Epithelial cell of esophagus (primary cell): ENCODE measurements at regions not wholly inside any gene's neighbourhood (a gene's known extent, or its start where the extent isn't known, plus 50 kb on each side); places are given as distances from the start of the nearest gene placed in this dataset.

Experiments
- DNase-seq: peaks from one replicate; pipeline ENCODE4 v3.0.0; 2010; ENCODE audit warnings: low read depth
- H3K4me3 ChIP-seq: 2 replicates; pipeline ENCODE4 v1.5.1; 2011; ENCODE audit warnings: mild to moderate bottlenecking, low read length, control low read depth
- TF ChIP-seq, protein P1 (sequence below): IDR thresholded peaks from 2 replicates; pipeline ENCODE4 v1.5.1; 2011; ENCODE audit warnings: low read depth, mild to moderate bottlenecking, low read length, control low read depth, inconsistent platforms; ENCODE audit not compliant: insufficient read depth; ENCODE audit errors: missing control alignments

DNA sequence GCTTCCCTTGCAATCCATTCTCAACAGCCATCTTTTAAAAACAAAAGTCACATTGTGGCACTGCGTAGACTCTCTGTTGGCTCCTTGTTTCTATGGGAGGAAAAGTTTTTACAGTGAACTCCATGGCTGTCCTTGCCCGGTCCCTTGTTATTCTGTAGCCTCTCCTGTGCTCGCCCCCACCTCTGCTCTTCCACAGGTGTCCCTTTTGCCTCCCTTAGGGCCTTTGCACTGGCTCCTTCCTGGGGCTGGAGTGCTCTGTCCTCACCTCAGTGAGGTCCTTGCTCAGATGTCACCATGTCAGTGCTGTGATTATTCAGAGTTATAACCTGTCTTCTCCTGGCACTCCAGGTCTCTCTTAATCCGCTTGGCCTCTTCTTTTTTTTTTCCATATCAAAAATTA lies 308.8 kb downstream of the DOCK8 start:
- H3K4me3 ChIP-seq = no peak overlapping the region
- TF ChIP-seq, protein P1, sequence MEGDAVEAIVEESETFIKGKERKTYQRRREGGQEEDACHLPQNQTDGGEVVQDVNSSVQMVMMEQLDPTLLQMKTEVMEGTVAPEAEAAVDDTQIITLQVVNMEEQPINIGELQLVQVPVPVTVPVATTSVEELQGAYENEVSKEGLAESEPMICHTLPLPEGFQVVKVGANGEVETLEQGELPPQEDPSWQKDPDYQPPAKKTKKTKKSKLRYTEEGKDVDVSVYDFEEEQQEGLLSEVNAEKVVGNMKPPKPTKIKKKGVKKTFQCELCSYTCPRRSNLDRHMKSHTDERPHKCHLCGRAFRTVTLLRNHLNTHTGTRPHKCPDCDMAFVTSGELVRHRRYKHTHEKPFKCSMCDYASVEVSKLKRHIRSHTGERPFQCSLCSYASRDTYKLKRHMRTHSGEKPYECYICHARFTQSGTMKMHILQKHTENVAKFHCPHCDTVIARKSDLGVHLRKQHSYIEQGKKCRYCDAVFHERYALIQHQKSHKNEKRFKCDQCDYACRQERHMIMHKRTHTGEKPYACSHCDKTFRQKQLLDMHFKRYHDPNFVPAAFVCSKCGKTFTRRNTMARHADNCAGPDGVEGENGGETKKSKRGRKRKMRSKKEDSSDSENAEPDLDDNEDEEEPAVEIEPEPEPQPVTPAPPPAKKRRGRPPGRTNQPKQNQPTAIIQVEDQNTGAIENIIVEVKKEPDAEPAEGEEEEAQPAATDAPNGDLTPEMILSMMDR = no peak
- DNase-seq = no peak

DNA sequence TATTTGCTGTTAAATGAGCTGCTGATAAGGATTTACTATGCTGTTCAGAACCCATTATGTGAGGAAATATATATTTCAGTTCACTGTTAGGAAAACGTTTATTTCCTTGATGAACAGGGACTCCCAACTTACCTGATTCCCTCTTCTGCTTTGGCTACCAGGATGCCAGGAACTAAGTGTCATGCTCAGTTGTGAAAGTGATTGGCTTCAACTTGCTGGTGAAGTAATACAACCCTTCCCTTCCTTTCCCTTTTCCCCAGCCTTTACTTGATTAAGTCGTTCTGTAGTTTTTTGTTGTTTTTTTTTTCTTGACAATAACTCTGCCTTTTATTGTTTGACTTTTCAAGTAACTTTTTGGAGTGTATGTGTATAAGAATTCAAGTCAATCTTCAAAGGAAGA lies 309.3 kb downstream of the DOCK8 start:
- DNase-seq = peak; percentile 57
- TF ChIP-seq, protein P1 = no peak
- H3K4me3 ChIP-seq = no peak overlapping the region

DNA sequence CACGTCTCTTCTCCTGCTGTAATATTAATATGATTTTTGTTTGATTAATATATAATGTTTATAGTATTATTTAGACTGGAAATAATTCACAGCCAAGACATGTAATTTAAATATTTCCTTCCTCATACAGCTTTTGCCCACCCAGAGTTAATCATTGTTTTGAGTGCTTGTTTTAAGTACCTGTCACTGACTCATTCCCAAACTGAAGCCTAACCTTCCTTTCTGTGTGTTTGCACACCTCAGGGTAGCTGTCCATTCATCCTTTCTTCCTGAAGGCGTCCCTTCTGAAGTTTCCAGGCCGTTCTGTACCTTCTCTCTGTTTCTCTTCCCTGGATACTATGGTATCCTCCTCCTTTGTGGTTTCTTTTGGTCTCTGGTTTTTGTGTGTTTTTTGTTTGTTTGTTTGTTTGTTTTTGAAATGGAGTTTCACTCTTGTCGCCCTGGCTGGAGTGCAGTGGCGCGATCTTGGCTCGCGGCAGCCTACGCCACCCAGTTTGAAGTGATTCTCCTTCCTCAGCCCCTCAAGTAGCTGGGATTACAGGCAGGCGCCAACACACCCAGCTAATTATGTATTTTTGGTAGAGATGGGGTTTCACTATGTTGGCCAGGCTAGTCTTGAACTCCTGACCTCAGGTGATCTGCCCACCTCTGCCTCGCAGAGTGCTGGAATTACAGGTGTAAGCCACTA lies 312.4 kb downstream of the DOCK8 start:
- H3K4me3 ChIP-seq = no peak overlapping the region
- TF ChIP-seq, protein P1 = no peak
- peak; percentile 74 for DNase-seq

DNA sequence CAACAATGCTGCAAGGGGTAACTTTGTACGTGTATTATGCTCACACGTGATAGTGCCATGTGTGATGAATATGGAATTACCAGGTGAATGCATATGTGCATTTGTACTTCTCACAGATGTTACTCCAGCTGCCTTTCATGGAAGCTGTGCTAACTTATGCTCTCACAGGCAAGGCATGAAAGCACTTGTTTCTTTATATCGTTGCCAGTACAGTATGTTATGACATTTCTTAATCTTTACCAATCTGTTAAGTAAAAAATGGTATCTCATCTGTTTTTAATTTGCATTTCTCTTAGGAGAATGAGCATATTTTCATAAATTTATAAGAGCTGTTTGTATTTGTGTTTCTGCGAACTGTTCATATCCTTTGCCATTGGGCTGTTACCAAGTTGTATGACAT lies 311.8 kb upstream of the DMRT1 start:
- H3K4me3 ChIP-seq = no peak overlapping the region
- peak; percentile 51 for DNase-seq
- TF ChIP-seq, protein P1 = no peak

DNA sequence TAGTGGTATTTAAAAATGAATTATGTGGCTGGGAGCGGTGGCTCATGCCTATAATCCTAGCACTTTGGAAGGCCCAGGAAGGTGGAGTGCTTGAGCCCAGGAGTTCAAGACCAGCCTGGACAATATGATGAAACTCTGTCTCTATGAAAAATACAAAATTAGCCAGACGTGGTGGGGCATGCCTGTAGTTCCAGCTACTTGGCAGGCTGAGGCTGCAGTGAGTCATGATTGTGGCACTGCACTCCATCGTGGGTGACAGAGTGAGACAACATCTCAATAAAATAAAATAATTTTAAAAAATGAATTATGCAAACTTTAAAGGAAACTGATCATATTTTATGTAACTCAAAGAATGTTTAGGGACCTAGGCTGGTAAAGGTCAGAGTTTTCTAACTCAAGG lies 310.8 kb upstream of the DMRT1 start:
- H3K4me3 ChIP-seq = no peak overlapping the region
- TF ChIP-seq, protein P1 = no peak
- peak; percentile 88 for DNase-seq

DNA sequence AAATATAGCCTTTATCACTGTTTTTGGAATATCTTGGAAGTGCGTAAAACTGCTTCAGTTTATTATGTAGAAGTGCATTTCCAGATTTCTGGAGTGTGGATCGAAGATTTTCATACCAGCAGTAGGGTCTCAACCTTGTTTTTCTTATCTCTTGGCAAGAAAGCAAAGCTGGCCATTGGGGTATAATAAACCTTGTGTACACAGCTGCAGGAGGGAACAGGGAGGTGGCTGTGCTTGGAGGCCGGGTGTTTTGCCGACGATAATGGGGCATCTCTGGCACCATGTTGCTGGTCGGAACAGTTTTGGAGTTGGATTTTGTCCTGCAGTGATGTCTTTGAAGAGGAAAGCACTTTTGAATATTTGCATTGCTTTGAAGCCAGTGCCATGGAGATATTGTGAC lies 308.8 kb upstream of the DMRT1 start:
- DNase-seq = no peak
- H3K4me3 ChIP-seq = no peak overlapping the region
- TF ChIP-seq, protein P1 = no peak

DNA sequence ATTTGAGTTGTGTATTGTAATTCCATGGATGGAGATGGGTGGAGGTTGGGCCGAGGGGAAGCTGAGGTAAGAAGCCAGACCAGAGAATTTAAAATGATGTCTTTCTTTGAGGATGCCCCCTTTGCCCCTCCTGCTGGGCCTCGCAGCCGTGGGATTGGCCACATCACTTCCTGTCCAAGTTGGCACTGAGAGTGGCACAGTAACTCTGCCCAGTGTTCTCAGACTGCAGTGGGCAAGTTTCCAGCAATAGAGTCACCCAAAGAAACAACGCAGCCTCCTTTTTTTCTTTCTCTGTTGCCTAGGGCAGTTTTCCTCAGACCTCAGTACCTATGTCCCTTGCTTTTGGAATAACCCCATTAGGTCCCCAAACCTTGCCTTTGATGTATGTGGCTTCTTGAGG lies 306.6 kb upstream of the DMRT1 start:
- no peak overlapping the region for H3K4me3 ChIP-seq
- peak; percentile 67 for DNase-seq
- TF ChIP-seq, protein P1 = no peak
